NCI-H510A (cell line): ENCODE measurements at regions not wholly inside any gene's neighbourhood (a gene's known extent, or its start where the extent isn't known, plus 50 kb on each side); places are given as distances from the start of the nearest gene placed in this dataset.

Experiments used
- DNase-seq: peaks from one replicate; lab custom pipeline; 2025; lab: John Stamatoyannopoulos, UW

DNA sequence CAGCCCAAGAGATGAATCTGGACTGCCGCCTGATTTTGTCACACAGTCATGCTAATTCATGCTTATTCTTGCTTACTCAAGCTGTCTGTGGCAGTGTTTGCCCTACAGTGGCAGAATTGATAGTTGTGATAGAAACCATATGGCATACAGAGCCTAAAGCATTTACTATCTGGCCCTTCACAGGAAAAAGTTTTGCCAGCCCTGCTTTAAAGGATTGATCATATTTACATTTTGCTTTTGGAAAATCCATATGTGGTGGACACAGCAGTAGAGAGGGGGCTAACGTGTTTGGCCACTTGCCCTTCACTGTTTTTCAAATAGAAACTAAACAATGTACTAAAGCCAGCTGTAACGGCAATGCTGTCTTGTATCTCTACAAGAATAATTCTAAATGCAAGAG lies 974.0 kb upstream of the GHITM start:
- no peak for DNase-seq

DNA sequence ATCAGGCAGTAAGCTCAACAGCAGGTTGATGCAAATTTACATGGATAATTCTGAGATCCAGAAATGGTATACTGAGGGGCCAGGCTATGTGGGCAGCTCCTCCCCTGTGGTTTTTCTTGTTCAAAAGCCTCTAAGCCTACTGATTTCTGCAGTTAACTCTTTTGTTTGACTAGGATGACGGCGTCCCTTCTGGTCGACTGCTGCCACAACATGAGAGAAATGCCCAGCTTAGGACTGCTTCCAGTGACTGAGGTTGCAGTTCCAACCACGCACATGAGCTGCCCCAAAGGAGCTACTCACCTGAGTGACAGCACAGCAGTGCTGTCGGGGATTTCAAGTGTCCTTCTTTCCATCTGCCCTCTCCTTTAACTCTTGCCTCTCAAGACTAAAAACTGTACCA lies 973.0 kb upstream of the GHITM start:
- DNase-seq, result no peak

DNA sequence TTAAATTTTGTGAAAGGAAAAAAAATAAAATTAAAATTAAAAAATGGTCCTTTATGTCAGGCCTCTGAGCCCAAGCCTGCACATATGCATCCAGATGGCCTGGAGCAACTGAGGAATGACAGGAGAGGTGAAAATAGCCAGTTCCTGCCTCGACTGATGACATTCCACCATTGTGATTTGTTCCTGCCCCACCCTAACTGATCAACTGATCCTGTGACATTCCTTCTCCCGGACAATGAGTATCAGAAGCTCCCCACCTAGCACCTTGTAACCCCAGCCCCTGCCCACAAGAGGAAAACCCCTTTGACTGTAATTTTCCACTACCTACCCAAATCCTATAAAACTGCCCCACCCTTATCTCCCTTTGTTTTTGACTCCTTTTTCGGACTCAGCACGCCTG lies 972.2 kb upstream of the GHITM start:
- DNase-seq, result no peak

DNA sequence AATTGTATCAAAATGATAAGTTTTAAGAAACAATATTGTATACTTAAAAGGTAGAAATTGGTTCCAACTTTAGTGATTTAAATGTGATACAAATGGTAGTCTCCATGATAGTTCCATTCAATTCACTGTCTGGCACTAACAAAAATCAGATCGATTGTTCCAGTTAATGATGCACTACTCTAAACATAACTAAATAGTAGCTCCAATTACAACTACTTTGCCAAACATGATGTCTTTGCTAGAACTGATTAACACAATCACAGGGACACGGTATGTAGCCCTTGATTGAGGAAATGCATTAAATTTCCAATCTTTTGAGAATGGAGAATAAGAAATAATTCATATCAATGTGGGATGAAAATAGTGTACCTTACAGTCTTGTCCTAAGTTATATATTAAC lies 962.4 kb upstream of the GHITM start:
- DNase-seq, result no peak

DNA sequence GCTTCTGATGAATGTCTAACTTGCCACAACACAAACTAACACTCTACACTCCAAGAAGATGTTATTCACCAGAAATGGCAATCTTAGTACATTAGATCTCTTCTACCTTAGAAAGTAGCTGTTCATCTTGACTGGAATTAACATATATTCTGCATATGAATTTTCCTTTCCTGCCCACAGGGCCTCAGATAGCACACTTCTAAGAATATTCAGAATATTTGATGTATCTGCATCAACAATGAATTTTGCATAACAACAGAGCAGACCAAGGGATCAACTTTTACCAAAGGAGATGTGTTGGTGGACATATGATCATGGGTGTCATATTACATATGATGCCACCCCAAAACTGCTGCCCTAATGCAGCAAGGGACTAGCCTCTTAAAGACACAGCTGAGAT lies 960.8 kb upstream of the GHITM start:
- DNase-seq, result no peak

DNA sequence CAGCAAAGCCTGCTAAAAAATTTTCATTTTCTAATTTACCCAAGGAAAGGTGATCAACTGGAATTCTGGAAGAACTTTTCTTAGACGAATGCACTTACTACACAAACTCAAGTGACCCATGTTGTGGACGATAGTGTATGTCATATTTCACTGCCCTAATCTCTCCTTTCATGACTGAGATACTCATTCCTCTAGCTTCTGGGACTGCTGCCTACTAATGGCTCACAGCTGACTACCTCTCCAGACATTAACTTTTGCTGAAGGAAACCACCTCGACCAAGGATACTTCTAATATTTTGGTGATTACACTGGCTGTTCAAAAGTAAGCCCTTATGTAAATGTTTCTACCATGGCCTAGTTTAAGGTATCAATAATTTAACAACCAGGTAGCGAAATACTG lies 959.9 kb upstream of the GHITM start:
- DNase-seq, result no peak

DNA sequence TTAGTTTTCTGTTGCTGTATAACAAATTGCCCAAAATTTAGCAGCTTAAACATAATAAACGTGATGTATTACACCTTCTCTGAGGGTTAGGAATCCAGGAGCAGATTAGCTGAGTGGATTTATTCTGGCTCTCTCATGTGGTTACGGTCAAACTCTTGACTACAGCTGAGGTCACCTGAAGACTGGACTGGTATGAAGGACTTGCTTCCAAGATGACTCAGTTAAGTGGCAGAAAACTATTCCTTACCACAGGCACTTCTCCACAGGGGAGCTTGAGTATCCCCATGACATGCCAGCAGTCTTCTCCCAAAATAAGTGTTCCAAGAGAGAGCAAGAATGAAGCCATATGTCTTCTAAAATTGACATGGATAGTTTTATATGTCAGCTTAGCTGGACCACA lies 957.2 kb upstream of the GHITM start:
- DNase-seq, result no peak

DNA sequence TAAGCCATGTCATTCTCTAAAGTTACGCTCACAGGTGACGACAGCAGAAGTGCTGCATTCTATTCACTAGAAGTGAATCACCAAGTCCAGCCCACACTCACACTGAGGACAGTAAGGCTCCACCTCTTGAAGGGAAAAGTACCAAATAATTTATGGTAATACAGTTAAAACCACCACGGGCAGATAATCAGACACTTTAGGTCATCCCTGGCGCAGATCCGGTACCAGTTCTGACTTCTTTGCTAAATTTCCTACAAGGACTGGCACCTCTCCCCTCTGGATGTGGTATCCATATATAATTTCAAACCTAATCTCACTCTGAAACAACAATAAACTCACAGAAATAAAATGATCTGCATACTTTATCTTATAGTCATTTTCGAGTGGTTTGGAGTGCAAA lies 954.7 kb upstream of the GHITM start:
- DNase-seq, result no peak

DNA sequence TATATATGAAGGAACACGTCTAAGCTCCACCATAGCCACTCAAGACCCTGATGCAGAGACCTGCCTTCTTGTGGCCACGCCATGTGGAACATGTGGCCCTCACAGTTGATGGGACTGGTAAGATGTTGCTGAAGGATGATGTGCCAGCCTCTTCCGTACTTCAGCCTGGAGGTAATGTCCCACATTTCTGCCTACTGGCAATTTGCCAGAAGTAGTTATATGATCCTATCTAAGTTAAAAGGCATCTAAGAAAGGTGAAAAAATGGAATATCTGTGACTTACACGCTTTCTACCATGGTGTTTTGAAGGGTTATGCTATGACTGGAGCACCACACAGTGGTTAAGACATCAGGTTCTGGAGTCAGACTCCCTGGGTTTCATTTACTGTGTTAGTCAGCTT lies 948.7 kb upstream of the GHITM start:
- no peak for DNase-seq

DNA sequence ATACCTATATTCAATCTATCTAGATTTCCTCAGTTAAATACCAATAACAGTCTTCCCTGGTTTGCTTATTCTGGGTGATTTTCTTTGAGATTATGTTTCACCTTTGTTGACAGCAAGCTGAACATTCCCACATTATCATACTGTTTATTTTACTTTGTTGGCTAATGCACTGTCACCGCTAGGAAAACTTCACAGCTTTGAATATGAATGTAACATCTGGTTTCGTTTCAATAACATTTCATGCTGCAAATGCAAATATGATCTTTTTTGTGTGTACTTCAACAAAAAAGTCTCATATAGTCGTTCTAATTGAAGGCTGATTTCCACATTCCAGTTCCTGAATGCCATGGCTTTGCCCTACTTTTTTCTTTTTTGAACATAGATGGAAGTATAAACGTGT lies 946.3 kb upstream of the GHITM start:
- no peak for DNase-seq

DNA sequence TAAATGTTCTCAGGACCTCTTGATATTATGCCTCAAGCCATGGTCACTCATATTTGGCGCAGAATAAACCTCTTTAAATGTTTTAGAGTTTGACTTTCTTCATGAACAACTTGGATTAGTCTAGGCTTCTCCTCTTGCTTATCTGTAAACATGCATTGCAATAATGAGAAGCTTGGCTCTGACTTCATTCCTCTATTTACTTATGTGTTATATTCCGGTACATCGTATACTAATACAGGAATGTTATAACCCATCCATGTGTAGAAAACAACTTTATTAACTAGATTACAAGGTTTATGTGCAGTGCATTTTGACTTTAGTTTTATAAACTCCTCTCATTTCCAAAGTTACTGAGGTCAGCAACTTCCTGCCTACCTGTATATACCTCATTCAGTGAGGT lies 944.3 kb upstream of the GHITM start:
- no peak for DNase-seq

DNA sequence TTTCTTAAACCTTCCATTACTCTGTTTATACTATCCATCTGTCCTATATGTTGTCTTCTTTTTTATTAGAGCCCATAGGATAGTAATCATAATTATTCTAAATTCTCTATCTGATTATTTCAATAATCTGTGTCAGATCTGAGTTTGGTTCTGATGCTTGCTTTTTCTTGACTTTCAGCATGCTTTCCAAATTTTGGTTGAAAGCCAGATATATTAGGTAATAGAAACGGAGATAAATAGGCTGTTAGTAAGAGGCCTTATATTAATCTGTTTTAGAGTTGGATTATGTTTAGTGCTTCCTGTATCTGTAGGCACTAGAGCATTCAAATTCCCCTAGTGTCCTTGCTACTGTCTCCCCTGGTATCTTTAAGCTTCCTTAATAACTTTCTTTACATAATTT lies 939.9 kb upstream of the GHITM start:
- DNase-seq, result no peak

DNA sequence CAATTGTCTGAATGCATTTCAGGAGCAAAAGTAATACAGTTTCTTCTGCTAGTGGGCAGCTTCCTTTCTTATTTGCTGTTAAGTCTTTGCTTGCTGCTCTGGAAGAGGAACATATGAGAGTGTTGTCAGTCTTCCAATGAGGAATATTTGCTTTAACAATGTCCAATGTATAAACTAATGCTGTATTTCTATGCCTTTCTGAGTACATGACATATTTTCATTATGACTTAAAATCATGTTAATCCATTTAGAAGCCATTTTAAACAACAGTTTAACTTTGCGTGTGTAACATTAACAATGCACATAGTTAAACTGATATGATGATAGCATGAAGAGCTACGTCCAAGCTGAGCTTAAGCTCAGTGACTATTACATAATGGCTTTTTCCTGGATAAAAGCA lies 933.4 kb upstream of the GHITM start:
- DNase-seq, result no peak

DNA sequence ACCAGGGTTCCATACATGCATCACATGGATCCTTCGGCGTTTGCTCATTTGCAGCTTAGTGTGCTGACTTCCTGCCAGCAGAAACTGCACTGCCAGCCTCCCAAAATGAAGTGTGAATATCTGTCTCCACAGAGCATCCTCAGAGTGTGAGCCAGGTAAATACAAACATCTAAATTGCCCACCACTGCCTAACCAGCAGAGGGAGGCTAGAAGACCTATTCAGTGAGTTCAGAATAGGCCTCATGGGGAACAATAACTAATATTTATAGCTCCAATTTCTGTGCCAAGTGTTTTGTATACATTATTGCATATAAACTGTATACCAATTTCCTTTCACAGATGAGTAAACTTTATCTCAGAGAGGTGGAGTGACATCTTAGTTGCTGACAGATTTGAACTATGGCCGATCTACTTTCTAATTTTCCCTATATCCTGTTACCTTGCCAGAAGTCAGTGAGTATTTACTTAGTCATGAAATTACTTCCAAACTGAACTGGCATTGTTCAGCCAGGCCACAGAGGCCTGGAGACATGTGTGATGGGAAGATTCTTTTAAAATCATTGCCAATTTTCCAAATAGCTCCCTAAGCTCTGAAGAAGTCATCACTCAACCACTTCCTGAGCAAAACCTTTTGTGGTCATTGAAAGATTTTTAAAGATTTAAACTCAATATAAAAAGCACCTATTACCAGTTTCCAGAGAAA lies 926.5 kb upstream of the GHITM start:
- no peak for DNase-seq

DNA sequence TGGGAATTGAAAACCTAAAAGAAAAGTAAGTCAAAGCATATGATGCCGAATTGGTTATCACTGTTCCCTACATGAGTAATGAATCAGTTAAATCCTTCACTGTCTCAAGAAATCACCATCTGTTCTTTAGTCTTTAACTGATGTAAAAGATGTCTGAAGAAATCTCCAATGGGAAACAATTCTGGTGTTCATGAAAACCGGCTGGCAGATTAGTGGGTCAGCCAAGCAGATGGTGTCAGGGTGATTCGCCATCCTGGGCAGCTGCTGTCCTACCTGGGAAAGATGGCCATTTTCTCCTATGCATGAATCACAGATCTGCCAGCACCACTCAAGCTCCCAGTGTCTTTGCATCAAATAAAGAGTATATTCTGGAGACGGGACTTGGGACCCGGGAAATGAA lies 925.2 kb upstream of the GHITM start:
- no peak for DNase-seq

DNA sequence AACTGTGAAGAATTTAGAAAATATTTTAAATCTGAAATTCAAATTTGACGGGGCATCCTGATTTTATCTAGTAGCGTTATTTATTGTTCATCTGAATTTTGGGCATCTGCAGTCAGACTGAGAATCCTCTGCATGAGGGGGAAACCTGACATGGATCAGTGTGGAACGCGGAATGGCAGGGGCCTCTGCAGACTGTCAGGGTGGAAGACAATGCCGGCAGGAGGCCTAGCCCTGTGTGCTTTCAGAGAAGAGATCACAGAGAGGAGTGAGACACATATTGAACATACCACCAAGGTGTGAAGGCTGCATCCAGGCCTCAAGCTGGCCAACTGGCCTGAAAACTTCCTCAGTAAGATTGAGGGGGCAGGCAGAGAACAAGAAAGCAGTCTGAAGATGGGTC lies 921.1 kb upstream of the GHITM start:
- no peak for DNase-seq

DNA sequence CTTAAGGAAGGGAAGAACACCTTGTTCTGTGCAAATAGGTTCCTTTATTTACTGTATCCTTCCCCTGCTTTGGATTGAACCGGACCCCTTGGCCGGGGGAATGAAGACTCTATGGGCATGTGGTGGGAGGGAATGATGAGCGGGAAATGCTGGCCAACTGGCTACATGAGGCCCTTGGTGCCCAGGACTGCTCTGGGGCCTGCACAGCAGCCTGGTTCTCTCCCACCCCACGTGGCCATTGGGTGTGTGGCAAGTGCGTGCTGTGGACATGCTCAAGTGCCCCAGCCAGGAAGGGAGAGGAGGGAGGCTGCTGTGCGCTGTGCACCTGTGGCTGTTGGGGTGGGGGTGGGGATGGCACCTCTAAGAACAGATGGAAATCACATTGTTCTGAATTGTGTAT lies 917.0 kb upstream of the GHITM start:
- no peak for DNase-seq

DNA sequence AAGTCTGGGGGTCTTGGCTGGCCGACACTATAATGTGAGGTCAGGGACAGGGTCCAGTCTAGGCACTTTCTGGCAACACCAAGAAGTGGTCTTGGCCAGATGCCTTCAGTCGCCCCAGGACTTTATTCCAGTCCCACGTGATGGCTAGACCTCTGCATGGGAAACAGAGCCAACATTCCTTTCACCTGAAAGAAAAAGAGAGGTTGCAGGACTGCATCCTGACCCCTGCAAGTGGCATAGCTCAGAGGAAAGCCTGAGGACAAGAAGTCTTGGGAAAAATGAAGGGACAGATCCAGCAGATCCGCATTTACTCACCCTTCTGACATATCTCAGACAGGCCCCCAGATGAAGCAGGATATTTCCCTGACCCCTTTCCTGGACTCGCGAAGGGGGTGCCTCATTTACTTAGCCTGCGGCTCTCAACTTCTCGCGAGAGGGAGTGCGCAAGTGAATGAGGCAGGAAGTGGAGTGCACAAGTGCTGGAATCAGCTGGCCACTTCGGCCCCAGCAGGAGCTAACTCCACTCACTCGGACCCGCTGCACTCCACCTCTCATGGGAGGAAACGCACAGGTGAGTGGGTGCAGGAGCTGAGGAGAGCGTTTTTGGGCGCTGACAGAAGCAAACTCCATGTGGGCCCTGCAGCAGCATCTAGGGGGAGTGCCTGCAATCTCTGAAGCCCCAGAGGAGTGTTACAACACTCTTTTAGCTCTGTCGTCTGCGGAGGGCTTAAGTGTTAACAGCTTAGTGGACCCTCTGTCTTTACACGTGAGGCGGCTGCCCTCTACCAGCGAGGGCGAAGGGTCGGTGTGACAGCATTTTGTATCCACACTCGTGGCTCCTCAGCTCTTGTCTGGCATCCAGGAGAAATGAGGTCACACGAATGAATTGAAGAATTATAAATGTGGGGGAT lies 916.2 kb upstream of the GHITM start:
- DNase-seq, result no peak

DNA sequence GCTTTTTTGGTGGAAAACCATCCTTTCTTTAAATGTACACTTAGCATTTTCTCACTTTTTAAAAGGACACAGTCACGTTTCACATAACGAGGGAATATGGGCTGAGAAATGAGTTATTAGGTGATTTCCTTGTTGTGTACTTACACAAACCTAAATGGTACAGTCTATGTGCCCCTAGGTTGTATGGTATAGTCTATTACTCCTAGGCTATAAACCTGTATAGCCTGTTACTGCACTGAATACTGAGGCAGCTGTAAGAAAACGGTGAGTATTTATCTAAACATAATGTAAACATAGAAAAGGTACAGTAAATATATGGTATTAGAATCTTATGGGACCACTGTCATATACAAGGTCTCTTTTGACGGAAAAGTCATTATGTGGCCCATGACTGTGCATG lies 913.5 kb upstream of the GHITM start:
- DNase-seq, result no peak

DNA sequence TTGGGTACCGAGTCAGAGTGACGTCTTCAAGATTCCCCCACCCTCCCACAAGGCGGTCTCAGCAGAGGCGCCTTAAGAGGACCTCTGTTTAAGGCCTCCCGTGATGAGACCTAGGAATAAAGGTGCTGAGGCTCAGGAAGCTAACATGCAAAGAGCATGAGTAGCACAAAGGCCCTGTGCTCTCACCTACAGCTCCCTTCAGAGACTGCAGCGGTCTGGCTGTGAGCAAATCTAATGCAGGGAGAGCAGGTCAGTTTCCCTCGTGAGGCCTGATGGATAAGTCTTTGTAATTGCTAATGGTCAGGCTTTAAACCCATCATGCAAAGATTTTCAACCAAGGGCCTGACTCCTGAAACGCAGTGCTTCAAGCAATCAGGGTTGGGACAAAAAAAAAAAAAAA lies 909.3 kb upstream of the GHITM start:
- DNase-seq, result no peak

DNA sequence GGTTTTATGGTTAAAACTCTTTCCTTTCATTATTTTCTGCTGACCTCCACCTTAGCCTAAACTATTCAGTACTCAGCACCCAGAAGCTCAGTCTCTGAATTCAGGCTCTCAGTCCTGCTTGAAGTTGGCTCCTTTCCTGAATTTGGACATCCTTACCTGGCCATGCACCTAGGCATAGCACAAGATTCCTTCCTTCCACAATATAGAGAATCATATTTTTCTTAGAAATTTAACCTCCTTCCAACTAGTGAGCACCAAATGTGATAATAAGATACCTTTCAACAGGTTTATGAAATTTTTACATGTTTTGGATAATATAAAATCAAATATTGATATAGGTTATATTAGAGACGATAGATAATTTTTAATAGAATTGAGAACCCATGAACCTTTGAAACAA lies 905.6 kb upstream of the GHITM start:
- DNase-seq, result no peak

DNA sequence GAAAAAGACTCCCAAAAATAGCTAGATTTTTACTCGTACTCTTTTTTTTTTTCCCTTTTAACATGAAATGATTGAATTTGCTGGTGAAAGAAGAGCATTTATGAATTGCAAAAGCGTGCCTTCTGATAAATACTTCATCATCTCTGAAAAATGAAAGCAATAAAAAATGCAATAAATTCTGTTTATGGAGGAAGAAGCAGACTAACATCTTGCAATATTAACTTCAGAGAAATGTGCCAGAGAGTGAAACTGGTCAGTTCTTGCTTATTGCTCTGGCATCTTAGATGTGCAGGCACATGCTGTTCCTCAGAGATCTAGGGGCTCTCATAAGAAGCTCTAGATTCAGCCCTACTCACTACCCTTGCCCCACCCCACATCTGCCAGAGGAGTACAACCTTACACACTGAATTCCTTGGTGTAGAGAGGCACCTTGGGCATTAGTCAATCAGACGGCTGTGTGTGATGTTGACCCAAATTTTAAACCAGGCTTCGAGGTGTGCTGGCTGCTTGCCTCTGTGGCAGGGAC lies 891.1 kb upstream of the GHITM start:
- no peak for DNase-seq

DNA sequence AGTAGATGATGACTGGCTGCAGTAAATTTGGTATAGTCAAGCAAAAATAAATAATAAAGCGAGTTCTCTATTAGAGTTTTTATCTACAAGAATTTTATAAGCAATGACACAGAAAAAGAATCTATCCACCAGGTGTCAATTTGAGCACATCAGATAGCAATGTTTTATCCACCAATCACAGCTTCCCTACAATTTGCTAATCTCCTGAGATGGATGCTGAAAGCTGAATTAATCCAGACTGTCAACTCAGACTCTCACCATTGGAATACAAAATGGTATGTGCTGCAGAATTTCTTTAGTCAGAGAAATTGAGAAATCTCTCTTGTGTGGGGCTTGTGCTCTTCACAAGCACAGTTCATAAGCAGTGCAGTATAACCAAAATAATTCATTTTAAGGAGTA lies 888.9 kb upstream of the GHITM start:
- DNase-seq, result no peak

DNA sequence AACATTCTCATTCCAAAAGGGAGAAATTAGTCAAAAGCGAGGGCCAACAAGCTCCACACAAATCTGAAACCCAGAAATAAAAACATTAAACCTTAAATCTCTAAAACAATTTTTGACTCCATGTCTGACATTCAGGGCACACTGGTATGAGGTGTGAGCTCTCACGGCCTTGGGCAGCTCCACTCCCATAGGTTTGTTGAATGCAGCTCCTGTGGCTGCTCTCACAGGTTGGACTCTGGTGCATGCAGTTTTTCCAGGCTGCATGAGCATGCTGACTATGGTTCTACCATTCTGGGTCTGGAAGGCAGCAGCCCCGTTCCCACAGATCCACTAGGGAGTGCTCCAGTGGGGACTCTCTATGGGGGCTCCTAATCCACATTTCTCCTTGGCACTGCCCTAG lies 887.1 kb upstream of the GHITM start:
- no peak for DNase-seq
